HG02840 (cell line): ENCODE measurements at regions not wholly inside any gene's neighbourhood (a gene's known extent, or its start where the extent isn't known, plus 50 kb on each side); places are given as distances from the start of the nearest gene placed in this dataset.
"Not testable (repeated sequence)": the region's sequence is repeated elsewhere in the genome, so short reads cannot be mapped to it uniquely, and the experiment has no call there.

Source experiments
- ATAC-seq: cut with Tn5 transposase; IDR thresholded peaks from one replicate; pipeline ENCODE4 v1.9.1; 2021; ENCODE audit warnings: mild to moderate bottlenecking, moderate library complexity, moderate number of reproducible peaks; ENCODE audit not compliant: unreplicated experiment, low FRiP score

DNA sequence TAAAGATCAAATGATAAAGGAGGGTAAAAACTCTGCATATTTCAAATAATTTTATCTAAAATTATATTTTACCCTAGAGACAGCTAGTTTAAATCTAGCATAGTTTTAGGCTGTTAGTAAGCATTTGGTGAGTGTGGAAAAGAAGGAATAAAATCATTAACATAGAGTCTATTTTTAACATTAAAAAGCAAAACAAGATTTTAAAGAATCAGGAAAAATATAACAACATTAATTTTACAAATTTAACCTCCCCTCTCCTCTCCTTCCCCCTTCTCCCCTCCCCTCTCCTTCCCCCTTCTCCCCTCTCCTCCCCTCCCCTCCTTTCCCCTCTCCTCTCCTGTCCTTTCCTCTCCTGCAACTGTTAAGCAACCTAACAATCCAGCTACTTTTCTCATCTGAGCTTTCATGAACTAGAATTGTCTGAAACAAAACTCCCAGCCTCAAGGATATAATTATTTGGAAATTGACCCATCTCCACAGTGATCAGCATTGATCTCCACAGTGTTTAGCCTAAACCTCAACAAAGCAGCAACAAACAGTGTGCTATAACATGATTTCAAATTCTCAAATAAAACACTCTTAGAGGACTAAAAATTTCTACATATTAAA lies 293.2 kb downstream of the PPP1R3A start:
- no peak for ATAC-seq

DNA sequence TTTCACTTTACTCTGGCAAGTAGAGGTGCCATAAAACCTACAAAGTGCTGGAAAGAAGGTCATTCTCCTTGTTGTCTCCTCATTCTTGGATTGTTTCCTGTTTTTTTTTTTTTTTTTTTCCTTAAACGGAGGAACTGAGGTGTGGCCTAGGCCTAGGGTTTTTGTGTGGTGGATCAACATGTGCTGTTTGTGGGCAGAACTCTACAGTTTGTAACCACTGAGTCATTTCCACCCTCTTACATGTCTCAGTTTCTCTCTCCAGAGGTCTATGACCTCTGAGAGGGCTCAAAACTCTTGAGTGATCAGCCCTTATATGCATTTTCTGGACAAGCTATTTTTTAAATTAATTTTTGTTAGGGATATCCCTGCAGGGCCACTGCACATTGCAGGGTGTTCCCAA lies 296.0 kb downstream of the PPP1R3A start:
- no peak for ATAC-seq

- ATAC-seq: no peak
These were observed 308.2 kb downstream of the PPP1R3A start for GRCh38 chr7:113610572-113610971.

- no peak for ATAC-seq
These were observed 310.0 kb downstream of the PPP1R3A start for GRCh38 chr7:113608782-113609181.

DNA sequence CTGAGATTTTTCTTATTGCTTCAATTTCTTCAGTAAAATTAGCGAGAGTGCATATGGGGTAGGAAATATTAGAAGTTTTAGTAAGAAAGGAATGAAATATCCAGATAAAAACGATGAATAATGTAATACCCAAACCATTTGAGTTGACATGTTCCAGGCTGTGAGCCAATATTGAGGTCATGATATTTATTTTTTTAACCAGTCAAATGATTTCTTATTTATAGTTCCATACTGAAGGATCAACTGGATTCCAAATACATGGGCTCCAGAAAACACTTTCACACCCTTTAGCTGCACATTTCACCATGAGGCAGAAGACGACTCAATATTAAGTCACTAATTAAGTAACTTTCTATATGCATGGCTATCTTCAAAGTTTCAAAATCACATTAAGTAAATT lies 312.5 kb downstream of the PPP1R3A start:
- ATAC-seq: no peak

GRCh38 chr7:113600428-113600827 lies 318.4 kb downstream of the PPP1R3A start:
- ATAC-seq: not testable (repeated sequence)

GRCh38 chr7:113593455-113593854 lies 325.4 kb downstream of the PPP1R3A start:
- not testable (repeated sequence) for ATAC-seq

DNA sequence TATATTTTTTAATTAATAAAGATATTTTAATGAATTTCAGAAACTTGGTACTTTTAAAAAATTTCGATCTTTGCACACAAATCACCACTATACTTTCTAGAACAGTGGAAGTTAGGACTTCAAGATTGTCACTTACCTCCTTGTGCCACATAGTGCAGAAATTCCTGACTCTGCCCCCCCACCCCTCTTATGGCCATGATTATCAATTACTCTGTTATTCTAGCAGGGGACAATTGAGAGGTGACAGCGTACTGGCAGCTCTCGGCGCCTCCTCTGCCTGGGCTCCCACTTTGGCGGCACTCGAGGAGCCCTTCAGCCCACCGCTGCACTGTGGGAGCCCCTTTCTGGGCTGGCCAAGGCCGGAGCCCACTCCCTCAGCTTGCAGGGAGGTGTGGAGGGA lies 325.9 kb downstream of the PPP1R3A start:
- not testable (repeated sequence) for ATAC-seq

- ATAC-seq: no peak
These were observed 336.3 kb downstream of the PPP1R3A start for GRCh38 chr7:113582471-113582870.

- not testable (repeated sequence) for ATAC-seq
These were observed 355.6 kb downstream of the PPP1R3A start for GRCh38 chr7:113563257-113563656.

DNA sequence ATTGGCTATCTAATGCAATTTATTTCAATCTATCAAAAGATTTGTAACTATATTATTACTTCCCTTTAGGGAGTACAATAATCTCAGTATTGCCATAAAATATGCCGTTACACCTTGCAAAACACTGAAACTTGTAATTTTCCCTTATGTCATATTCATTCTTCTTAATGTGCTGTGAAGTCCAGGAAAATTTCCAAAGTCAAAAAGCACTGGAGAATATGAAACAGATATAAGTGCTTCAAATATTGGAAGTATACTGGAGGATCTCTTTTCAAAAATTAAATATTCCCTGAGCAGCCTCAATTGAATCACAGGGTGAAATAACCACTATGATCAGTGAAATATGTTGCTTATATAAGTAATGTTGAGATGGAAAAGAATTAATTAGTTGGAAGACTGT lies 356.0 kb downstream of the PPP1R3A start:
- ATAC-seq: no peak

GRCh38 chr7:113562242-113562641 lies 356.6 kb downstream of the PPP1R3A start:
- ATAC-seq: no peak

DNA sequence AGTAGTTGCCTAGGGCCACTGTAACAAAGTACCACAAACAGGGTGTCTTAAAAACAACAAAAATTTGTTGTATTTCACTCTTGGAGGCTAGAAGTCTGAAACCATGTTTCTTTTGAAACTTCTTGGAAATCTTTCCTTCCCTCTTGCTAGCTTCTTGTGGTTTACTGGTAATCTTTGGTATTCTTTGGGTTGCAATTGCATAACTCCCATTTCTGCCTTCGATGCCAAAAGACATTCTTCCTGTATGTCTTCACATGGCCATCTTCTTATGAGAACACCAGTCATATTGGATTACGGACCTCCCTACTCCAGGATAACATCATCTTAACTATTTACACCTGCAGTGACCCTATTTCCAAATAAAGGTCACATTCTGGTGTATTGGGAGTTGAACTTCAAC lies 357.4 kb downstream of the PPP1R3A start:
- ATAC-seq: no peak

DNA sequence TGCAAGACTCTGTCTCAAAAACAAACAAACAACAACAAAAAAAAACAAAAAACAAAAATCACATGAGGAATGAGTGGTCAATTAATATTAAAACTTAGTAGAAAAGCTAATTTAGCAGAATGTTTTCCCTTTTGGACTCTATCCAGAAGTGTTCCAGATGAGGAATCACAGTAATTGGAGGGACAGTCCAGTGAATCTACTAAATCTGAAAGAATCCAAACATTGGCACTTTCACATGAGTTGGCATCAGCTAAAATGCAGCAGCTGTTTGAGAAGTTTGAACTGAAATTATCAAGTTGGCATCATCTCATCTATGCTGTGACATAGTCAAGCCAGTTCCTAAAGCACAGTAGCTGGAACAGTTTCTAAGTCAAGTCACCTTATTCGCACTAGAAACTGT lies 367.8 kb downstream of the PPP1R3A start:
- ATAC-seq: no peak

DNA sequence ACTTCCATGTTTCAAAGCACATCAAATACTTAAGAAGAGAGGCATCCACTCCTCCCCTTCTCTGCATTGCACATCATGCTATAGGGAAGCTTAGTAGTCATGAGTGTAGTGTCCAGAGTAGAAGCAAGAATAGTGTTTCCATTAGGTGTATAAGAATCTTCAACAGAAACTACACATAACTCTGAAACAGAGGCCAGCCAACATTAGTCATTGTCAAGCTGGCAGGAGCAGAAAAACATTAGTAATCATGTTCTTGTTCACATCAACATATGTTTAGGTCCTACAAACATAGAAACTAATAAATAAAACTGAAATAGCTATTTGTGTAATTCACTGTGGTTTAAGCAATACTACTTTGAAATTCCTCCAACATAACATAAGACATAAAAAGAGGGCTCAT lies 370.2 kb downstream of the PPP1R3A start:
- no peak for ATAC-seq

DNA sequence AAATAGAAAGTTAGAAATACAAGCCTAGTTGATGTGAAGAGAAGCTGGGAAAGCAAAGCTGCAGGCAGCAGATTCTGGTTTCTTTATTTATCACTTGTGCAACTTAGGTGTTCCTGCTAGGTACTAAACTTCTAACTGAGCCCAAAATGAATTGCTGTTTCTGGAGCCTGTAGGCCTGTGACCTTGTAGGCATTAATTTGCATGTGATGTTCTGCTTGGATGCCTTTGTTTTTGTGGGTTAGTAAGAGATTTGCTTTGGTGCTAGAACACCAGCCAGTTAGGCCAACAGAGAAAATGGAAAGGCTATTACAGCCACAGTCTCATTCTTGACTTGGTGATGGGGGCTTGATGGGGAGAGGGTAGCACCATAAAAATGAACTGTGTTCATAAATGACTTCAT lies 370.7 kb downstream of the PPP1R3A start:
- no peak for ATAC-seq

DNA sequence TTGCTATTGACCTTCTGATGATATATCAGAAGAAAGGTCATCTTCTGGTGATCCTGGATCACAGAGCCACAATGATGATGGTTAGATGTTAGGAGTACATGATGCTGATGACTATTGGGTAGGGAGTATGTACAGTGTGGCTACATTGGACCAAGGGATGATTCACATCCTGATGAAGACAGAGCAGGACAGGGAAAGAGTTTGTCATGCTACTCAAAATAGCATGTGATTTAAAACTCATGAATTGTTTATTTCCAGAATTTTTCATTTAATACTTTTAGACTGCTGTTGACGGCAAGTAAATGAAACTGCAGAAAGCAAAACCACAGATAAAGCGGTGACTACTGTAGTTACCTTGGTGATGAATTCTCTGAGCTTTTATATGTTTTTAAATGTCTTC lies 397.3 kb downstream of the PPP1R3A start:
- ATAC-seq: no peak

DNA sequence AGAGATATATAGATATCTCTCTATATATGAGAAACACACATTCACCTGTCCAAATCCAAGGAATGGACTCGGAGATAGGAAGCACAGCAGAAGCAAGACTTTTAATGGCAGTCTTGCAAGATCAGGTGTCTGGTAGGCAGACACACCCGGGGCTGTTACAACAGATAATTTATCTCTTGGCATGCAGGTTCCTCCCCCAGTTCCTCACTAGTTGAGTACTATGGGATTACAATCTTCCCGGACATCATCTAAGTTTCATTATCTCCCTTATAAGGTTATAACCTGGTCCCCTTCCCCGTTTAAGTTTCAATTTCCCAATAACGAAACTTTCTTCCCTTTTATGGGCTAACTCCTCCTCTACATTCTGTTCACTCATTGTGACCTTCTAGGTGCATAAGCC lies 399.3 kb downstream of the PPP1R3A start:
- ATAC-seq: no peak

DNA sequence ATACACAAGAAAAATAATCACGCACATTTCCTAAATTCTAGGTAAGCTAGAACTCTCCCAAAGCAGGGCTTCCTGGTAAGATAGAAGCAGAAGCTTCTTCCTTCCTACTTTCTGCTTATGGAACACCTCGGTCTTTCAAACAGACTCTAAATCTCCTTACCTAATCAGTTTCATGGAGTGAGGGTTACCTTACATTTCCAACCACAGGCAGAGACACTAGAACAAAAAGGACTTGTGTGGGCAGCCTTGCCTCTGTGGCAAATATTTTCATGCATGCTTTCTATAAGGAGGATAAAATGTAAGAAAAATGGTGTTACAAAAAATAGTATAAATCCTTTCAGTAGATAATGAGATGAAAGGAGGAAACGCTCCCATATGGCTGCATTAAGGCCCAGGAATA lies 386.3 kb upstream of the SMIM30 start:
- ATAC-seq: no peak

- no peak for ATAC-seq
These were observed 385.8 kb upstream of the SMIM30 start for GRCh38 chr7:113504142-113504541.

- not testable (repeated sequence) for ATAC-seq
These were observed 378.2 kb upstream of the SMIM30 start for GRCh38 chr7:113496586-113496985.

- ATAC-seq: not testable (repeated sequence)
These were observed 376.6 kb upstream of the SMIM30 start for GRCh38 chr7:113494797-113495566.
